ENCODE measurements at regions not wholly inside any gene's neighbourhood (a gene's known extent, or its start where the extent isn't known, plus 50 kb on each side); places are given as distances from the start of the nearest gene placed in this dataset.

- Histone ChIP-seq H3K4me3 (no peak overlapping the region), H3K27me3 (no peaks in the 10 kb centered on the region), H3K9me3 (no peaks in the 10 kb centered on the region), H3K4me1 (no peaks in the 10 kb centered on the region), H3K36me3 (no peaks in the 10 kb centered on the region), H3K27ac (no peak overlapping the region)
- intact Hi-C loops (cut with DNase I) = no loop called here
- no peak for TF ChIP-seq CTCF (IDR thresholded peaks at IDR 0.05)
- no peak for DNase-seq
- no peak for ATAC-seq
Measured at GRCh38 chr1:73056826-73057225, 774.5 kb upstream of the NEGR1 start.

- Histone ChIP-seq H3K9me3 (no peaks in the 10 kb centered on the region), H3K4me1 (no peaks in the 10 kb centered on the region), H3K27ac (no peak overlapping the region), H3K4me3 (no peak overlapping the region), H3K36me3 (no peaks in the 10 kb centered on the region), H3K27me3 (no peaks in the 10 kb centered on the region)
- ATAC-seq = no peak
- no peak for DNase-seq
- no peak for TF ChIP-seq CTCF (IDR thresholded peaks at IDR 0.05)
- intact Hi-C loops (cut with DNase I) = no loop called here
Measured at GRCh38 chr1:73044241-73045036, 762.1 kb upstream of the NEGR1 start.

GRCh38 chr1:73042403-73042802 is 760.1 kb upstream of the NEGR1 start:
- Histone ChIP-seq H3K4me3 (no peak overlapping the region), H3K36me3 (no peaks in the 10 kb centered on the region), H3K9me3 (no peaks in the 10 kb centered on the region), H3K27ac (no peak overlapping the region), H3K27me3 (no peaks in the 10 kb centered on the region), H3K4me1 (no peaks in the 10 kb centered on the region)
- ATAC-seq (no peak), DNase-seq (no peak)
- intact Hi-C loops (cut with DNase I) = no loop called here
- TF ChIP-seq CTCF (IDR thresholded peaks at IDR 0.05) = no peak

GRCh38 chr1:73040811-73041210 is 758.5 kb upstream of the NEGR1 start:
- Histone ChIP-seq H3K27ac (no peak overlapping the region), H3K4me1 (no peaks in the 10 kb centered on the region), H3K27me3 (no peaks in the 10 kb centered on the region), H3K4me3 (no peak overlapping the region), H3K9me3 (no peaks in the 10 kb centered on the region), H3K36me3 (no peaks in the 10 kb centered on the region)
- no peak for TF ChIP-seq CTCF (IDR thresholded peaks at IDR 0.05)
- intact Hi-C loops (cut with DNase I) = no loop called here
- no peak for DNase-seq
- no peak for ATAC-seq

DNA sequence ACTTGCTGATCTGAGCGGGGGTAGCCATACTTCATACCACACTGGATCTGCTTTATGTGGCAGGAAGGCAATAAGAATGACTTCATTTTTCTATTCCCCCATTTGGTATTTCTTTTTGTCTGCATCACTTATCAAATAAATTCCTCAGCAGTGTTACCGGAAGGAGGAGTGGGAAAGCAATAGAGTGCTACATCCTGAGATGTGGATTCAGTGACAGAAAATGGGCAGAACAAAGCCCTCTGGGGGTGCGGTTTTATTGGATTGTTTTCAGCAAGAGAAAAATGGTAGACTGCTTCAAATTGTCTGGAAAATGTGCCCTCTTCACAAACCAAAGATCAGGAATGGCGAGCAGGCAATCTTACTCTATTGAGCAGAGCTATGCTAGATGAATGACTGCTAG is 751.9 kb upstream of the NEGR1 start:
- Histone ChIP-seq H3K27me3 (no peaks in the 10 kb centered on the region), H3K4me3 (no peak overlapping the region), H3K36me3 (no peaks in the 10 kb centered on the region), H3K4me1 (no peaks in the 10 kb centered on the region), H3K27ac (no peak overlapping the region), H3K9me3 (no peaks in the 10 kb centered on the region)
- no peak for TF ChIP-seq CTCF (IDR thresholded peaks at IDR 0.05)
- intact Hi-C loops (cut with DNase I) = no loop called here
- ATAC-seq = no peak
- no peak for DNase-seq

GRCh38 chr1:73033640-73034039 is 751.3 kb upstream of the NEGR1 start:
- TF ChIP-seq CTCF (IDR thresholded peaks at IDR 0.05) = no peak
- Histone ChIP-seq H3K36me3 (no peaks in the 10 kb centered on the region), H3K9me3 (no peaks in the 10 kb centered on the region), H3K4me3 (no peak overlapping the region), H3K27ac (no peak overlapping the region), H3K4me1 (no peaks in the 10 kb centered on the region), H3K27me3 (no peaks in the 10 kb centered on the region)
- ATAC-seq (no peak), DNase-seq (no peak)
- intact Hi-C loops (cut with DNase I) = no loop called here
